IMR-90 (cell line): ENCODE measurements at regions not wholly inside any gene's neighbourhood (a gene's known extent, or its start where the extent isn't known, plus 50 kb on each side); places are given as distances from the start of the nearest gene placed in this dataset.

Experiments used
- ATAC-seq: fragments of 200-7000 bp; cut with Tn5 transposase; 2 replicates; pipeline ENCODE4 v1.9.1; 2020; ENCODE audit warnings: low read depth, mild to moderate bottlenecking, moderate library complexity
- BruUV-seq: library from RNA; stranded (reverse); fragments of 400-500 nt; replicated peaks from 2 replicates; lab custom pipeline; 2021; lab: Mats Ljungman, UMichigan
- CTCF ChIA-PET: fragments of 300-600 bp; formaldehyde crosslinking; extraction: SDS; loops from one replicate; lab custom pipeline; 2021; ENCODE audit warnings: antibody characterized with exemption; lab: Yijun Ruan, JAX
- POLR2A ChIA-PET: fragments of 300-600 bp; sonication (Branson Sonifier 250); formaldehyde crosslinking; loops from one replicate; lab custom pipeline; 2022; ENCODE audit warnings: antibody characterized with exemption; ENCODE audit not compliant: unreplicated experiment; lab: Charles Lee
- DNase-seq: peaks from one replicate; pipeline ENCODE4 v3.0.0; 2013
- H2AFZ ChIP-seq: replicated peaks from 2 replicates; pipeline ENCODE3; 2013; ENCODE audit warnings: low read length, mild to moderate bottlenecking; ENCODE audit not compliant: poor library complexity
- H2AK5ac ChIP-seq: 2 replicates; pipeline ENCODE4 v1.6.1; 2013; ENCODE audit warnings: low read depth, low read length, inconsistent platforms
- H2AK9ac ChIP-seq: replicated peaks from 2 replicates; pipeline ENCODE3; 2013; ENCODE audit warnings: mild to moderate bottlenecking, low read depth, low read length, moderate library complexity; ENCODE audit not compliant: poor library complexity
- H2BK120ac ChIP-seq: 2 replicates; pipeline ENCODE4 v1.6.1; 2013; ENCODE audit warnings: low read depth, low read length, inconsistent platforms
- H2BK15ac ChIP-seq: 3 replicates; pipeline ENCODE4 v1.6.1; 2013; ENCODE audit warnings: low read depth, low read length, inconsistent platforms
- H2BK20ac ChIP-seq: 2 replicates; pipeline ENCODE4 v1.6.1; 2013; ENCODE audit warnings: low read depth, mild to moderate bottlenecking, inconsistent platforms, low read length, moderate library complexity
- H2BK5ac ChIP-seq: 2 replicates; pipeline ENCODE4 v1.6.1; 2013; ENCODE audit warnings: mild to moderate bottlenecking, low read depth, low read length, inconsistent platforms; ENCODE audit not compliant: poor library complexity, severe bottlenecking
- H3K14ac ChIP-seq: replicated peaks from 2 replicates; pipeline ENCODE4 v1.6.1; 2013; ENCODE audit warnings: low read depth, low read length, inconsistent platforms
- H3K18ac ChIP-seq: 2 replicates; pipeline ENCODE4 v1.6.1; 2013; ENCODE audit warnings: low read depth, low read length, control low read depth
- H3K23ac ChIP-seq: 2 replicates; pipeline ENCODE4 v1.6.1; 2013; ENCODE audit warnings: low read depth, low read length, inconsistent platforms
- H3K27ac ChIP-seq: 2 replicates; pipeline ENCODE4 v1.5.1; 2013; ENCODE audit warnings: mild to moderate bottlenecking, control low read depth, low read length; ENCODE audit not compliant: insufficient read depth
- H3K27me3 ChIP-seq: 2 replicates; pipeline ENCODE4 v1.6.1; 2013; ENCODE audit warnings: low read length; ENCODE audit not compliant: control insufficient read depth, insufficient read depth
- H3K36me3 ChIP-seq: 2 replicates; pipeline ENCODE4 v1.6.1; 2013; ENCODE audit warnings: low read length, mixed read lengths; ENCODE audit not compliant: control insufficient read depth, insufficient read depth
- H3K4ac ChIP-seq: 2 replicates; pipeline ENCODE4 v1.6.1; 2013; ENCODE audit warnings: low read depth, low read length, inconsistent platforms
- H3K4me1 ChIP-seq: 2 replicates; pipeline ENCODE4 v1.6.1; 2013; ENCODE audit warnings: low read length, mixed read lengths; ENCODE audit not compliant: control insufficient read depth, insufficient read depth
- H3K4me2 ChIP-seq: 2 replicates; pipeline ENCODE4 v1.6.1; 2013; ENCODE audit warnings: low read depth, mild to moderate bottlenecking, control low read depth, low read length, moderate library complexity
- H3K4me3 ChIP-seq: 2 replicates; pipeline ENCODE4 v1.5.1; 2013; ENCODE audit warnings: low read depth, mild to moderate bottlenecking, control low read depth, low read length, moderate library complexity; ENCODE audit not compliant: insufficient read depth
- H3K56ac ChIP-seq: 2 replicates; pipeline ENCODE4 v1.6.1; 2013; ENCODE audit warnings: low read length, inconsistent platforms; ENCODE audit not compliant: insufficient read depth; ENCODE audit errors: extremely low read depth
- H3K79me1 ChIP-seq, 2 experiments: 2 replicates each; pipeline ENCODE4 v1.6.1; 2013; ENCODE audit warnings: low read length in 2 of 2, inconsistent platforms in 1 of 2, low read depth in 1 of 2
- H3K9ac ChIP-seq: 2 replicates; pipeline ENCODE4 v1.6.1; 2013; ENCODE audit warnings: low read depth, low read length, control low read depth
- H3K9me1 ChIP-seq: 2 replicates; pipeline ENCODE4 v1.6.1; 2013; ENCODE audit warnings: low read length, inconsistent platforms; ENCODE audit not compliant: insufficient read depth
- H3K9me3 ChIP-seq: 2 replicates; pipeline ENCODE4 v1.6.1; 2013; ENCODE audit warnings: low read length; ENCODE audit not compliant: control insufficient read depth, insufficient read depth
- H4K20me1 ChIP-seq: 2 replicates; pipeline ENCODE4 v1.6.1; 2013; ENCODE audit warnings: low read length, inconsistent platforms; ENCODE audit not compliant: insufficient read depth
- H4K5ac ChIP-seq: 2 replicates; pipeline ENCODE4 v1.6.1; 2013; ENCODE audit warnings: mild to moderate bottlenecking, low read depth, low read length, control low read depth
- H4K8ac ChIP-seq, 2 experiments: 2 replicates each; pipeline ENCODE4 v1.6.1; 2013; ENCODE audit warnings: low read depth in 2 of 2, low read length in 2 of 2, control low read depth in 1 of 2, inconsistent platforms in 1 of 2
- H4K91ac ChIP-seq: 2 replicates; pipeline ENCODE4 v1.6.1; 2013; ENCODE audit warnings: low read depth, low read length, inconsistent platforms; ENCODE audit not compliant: insufficient read depth
- BHLHE40 ChIP-seq: fragments of 150-350 bp; IDR thresholded peaks from 2 replicates; pipeline ENCODE4 v1.6.1; 2016; ENCODE audit warnings: mild to moderate bottlenecking, low read depth, low read length
- CHD1 ChIP-seq: IDR thresholded peaks from 2 replicates; pipeline ENCODE4 v1.6.1; 2012; ENCODE audit warnings: low read depth, low read length, improper control_type of control experiment
- FOS ChIP-seq: fragments of 150-350 bp; IDR thresholded peaks from 2 replicates; pipeline ENCODE4 v1.6.1; 2016; ENCODE audit warnings: low read depth, low read length
- MAFK ChIP-seq: IDR thresholded peaks from 2 replicates; pipeline ENCODE4 v1.6.1; 2012; ENCODE audit warnings: low read depth, low read length, improper control_type of control experiment
- MXI1 ChIP-seq: IDR thresholded peaks from 2 replicates; pipeline ENCODE4 v1.6.1; 2012; ENCODE audit warnings: low read depth, mild to moderate bottlenecking, low read length, moderate library complexity, borderline replicate concordance
- RCOR1 ChIP-seq: IDR thresholded peaks from 2 replicates; pipeline ENCODE4 v1.6.1; 2012; ENCODE audit warnings: mild to moderate bottlenecking, low read length, improper control_type of control experiment; ENCODE audit not compliant: insufficient replicate concordance
- USF2 ChIP-seq: fragments of 150-350 bp; IDR thresholded peaks from 2 replicates; pipeline ENCODE4 v1.6.1; 2017; ENCODE audit warnings: mild to moderate bottlenecking, antibody characterized with exemption, low read length, low read depth
- dilution Hi-C: fragments of 300-500 bp; cut with HindIII; formaldehyde crosslinking; loops from one replicate; pipeline ENCODE4 v1.14.3; 2018; ENCODE audit warnings: low sequenced_read_pairs; ENCODE audit not compliant: unreplicated experiment
- in situ Hi-C: fragments of 300-500 bp; cut with MboI; formaldehyde crosslinking; loops from 3 replicates; pipeline ENCODE4 v1.14.3; 2019; ENCODE audit warnings: low sequenced_read_pairs, inconsistent platforms, mixed read lengths
- intact Hi-C: fragments of 100-400 bp; cut with micrococcal nuclease; formaldehyde crosslinking; loops from 2 replicates; pipeline ENCODE4 v1.10.0; 2022

GRCh38 chr1:101613546-101613945 lies 376.7 kb downstream of the S1PR1 start:
- no peak for TF ChIP-seq RCOR1
- no peak for TF ChIP-seq BHLHE40
- TF ChIP-seq FOS: no peak
- no peak for TF ChIP-seq MAFK
- no peak for TF ChIP-seq MXI1
- no peak for TF ChIP-seq USF2
- TF ChIP-seq CHD1: no peak
- Histone ChIP-seq H3K56ac (no peak overlapping the region), H2BK120ac (no peak overlapping the region), H3K23ac (no peak overlapping the region), H2BK5ac (no peak overlapping the region), H2BK15ac (no peak overlapping the region), H4K91ac (no peak overlapping the region), H2AK5ac (no peak overlapping the region), H3K9me3 (no peaks in the 10 kb centered on the region), H3K14ac (no peak overlapping the region), H3K4me1 (no peaks in the 10 kb centered on the region), H3K9me1 (no peaks in the 10 kb centered on the region), H3K36me3 (no peaks in the 10 kb centered on the region), H2AK9ac (no peak overlapping the region), H3K18ac (no peak overlapping the region), H2AFZ (no peak overlapping the region), H3K4ac (no peak overlapping the region), H3K79me1 (no peaks in the 10 kb centered on the region), H4K20me1 (no peaks in the 10 kb centered on the region), H3K4me2 (no peak overlapping the region), H3K9ac (no peak overlapping the region), H3K4me3 (no peak overlapping the region), H3K27ac (no peak overlapping the region), H4K8ac (no peak overlapping the region), H4K5ac (no peak overlapping the region), H3K27me3 (no peaks in the 10 kb centered on the region), H2BK20ac (no peak overlapping the region)
- intact Hi-C loops (no loop called here), in situ Hi-C loops (no loop called here), dilution Hi-C loops (no loop called here)
- ChIA-PET POLR2A (no interaction called here), CTCF (no interaction called here)
- no TSS peak for BruUV-seq
- ATAC-seq (no peak), DNase-seq (no peak)
